NCI-H1417 (cell line): ENCODE measurements at regions not wholly inside any gene's neighbourhood (a gene's known extent, or its start where the extent isn't known, plus 50 kb on each side); places are given as distances from the start of the nearest gene placed in this dataset.

Source experiments
- DNase-seq, 3 experiments: peaks; one replicate each; lab custom pipeline; 2025; lab: John Stamatoyannopoulos, UW

- DNase-seq = no peak
These were observed 282.6 kb upstream of the DPYD start for GRCh38 chr1:98203466-98203865.

GRCh38 chr1:98201666-98202081, 280.8 kb upstream of the DPYD start:
- no peak for DNase-seq

DNA sequence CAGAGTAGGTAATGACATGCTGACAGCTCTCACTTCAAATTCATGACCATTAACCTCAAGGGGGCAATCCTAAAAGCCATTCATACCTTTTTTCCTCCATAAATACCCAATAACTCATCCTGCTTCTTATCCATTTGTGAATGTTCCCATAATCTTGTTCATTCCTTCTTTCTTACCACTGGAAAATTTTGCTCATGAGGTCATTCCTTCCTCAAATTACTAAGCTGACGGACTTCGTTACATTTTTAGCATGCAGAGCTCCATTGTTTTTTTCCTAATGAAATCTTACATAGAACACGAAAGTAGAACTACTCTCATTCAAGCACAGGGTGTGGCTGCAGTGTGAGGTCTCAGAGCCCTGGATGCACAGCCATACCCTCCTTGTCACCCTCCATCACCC, 276.5 kb upstream of the DPYD start:
- DNase-seq = no peak

- no peak for DNase-seq
These were observed 275.2 kb upstream of the DPYD start for GRCh38 chr1:98196012-98196411.

DNA sequence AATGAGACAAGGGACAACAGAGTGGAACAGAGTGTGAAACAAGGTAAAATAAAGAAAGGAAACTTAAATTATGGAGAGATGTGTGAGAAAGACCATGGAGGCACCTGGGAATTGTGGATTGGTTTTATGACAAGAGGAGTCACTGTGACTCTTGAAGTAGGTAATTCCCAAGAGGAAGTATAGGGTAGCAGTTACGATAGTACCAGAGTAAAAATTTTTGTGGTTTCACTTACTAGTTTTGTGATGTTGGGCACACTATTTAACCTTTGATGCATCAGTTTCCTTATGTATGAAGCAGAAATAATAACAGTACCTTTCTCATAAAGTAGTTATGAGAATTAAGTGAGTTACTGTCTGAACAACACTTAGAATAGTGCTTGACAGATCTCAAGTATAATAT, 267.9 kb upstream of the DPYD start:
- no peak for DNase-seq

DNA sequence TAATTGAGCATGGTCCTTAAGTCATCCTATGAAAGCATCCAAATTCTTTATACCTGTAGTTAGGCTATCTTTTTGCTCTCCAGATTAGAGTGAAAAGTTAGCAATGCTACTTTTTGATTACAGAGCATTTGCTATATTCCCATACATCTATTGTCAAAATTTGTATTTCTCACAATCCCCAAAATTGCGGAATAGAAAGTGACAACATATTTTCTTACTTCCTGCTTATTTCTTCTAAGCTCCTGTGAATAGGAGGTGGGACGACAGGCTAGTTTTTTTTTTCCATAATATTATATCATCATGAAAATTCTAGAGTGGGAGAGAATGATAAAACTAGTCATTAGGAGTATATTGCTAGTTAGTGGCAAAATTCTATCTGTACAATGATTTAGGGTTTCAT, 264.0 kb upstream of the DPYD start:
- DNase-seq = no peak

GRCh38 chr1:98181036-98181764, 260.4 kb upstream of the DPYD start:
- DNase-seq = no peak

GRCh38 chr1:98179151-98179773, 258.4 kb upstream of the DPYD start:
- DNase-seq = no peak

DNA sequence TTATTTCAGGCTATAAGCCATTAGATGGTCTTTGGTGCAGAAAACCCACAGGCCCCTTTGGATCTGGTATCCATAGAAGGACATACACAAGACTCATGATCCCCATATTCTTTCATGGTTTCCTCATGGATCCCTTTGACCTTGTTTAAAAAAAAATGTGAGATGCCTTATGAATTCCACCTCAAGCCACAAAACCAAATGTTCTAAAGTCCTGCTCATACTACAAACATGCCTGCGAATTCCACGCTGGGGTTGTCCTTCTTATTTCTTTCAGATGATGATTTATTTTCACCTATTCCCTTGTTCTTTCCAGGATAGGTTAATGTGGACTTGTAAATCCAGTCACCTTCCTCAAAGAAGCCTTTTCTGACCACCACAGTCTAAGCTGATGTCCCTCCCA, 256.9 kb upstream of the DPYD start:
- DNase-seq = no peak

GRCh38 chr1:98176936-98177335, 256.1 kb upstream of the DPYD start:
- DNase-seq = peak in 1 of 3 experiments; percentile 48

GRCh38 chr1:98176414-98176813, 255.6 kb upstream of the DPYD start:
- DNase-seq = peak in 1 of 3 experiments; percentile 39

DNA sequence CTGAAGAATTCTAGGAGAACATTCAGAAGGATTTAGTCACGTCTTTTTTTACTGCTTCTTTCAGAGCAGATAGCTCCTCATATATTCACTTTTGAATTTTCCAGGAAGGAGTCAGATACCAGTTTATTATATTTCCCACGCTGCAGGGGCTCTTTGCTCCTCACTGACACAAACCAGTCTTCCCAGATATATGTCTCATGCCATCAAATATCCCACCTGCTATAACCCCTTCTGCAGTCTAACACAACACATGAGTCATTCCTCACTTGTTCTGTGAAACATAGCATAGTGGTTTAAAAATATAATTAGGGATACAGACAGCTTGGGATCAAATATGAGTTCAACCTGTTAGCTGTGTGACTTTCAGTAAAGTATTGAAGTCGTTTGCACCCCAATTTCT, 251.7 kb upstream of the DPYD start:
- DNase-seq = no peak

DNA sequence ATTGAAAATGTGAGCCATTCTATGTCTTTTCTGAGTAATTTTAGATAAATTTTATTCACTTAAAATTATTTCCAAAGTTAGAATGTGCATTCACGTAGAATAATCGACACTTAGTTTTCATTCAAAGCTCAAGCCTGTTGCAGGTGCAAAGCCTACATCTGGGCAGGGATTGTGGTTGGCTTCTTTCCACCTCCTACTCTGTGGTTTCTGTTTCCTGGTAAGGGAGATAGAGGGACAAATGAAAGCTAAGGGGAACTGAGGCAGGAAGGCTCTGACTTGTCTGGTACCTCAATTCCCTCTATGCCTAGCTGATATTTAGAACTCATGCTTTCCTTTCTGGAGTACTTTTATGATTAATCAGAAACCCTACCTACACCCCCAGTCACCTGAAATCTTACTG, 251.2 kb upstream of the DPYD start:
- DNase-seq = no peak

DNA sequence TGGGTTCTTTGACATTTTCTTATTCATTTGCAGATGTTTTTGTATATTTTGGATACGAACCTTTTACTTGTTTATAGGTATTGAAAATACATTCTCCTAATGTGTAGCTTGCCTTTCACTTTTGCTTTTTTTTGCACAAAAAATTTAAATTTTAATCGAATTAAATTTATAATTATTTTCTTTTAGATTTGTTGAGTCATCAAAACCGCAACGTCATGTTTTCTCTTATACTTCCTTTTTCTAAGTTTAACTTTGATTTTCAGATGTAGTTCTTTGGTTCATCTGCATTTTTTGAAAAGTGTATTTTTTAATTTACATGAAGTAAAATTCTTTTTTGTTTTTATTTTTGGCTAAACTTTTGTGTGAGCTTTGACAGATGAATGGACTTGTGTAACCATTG, 243.7 kb upstream of the DPYD start:
- no peak for DNase-seq

DNA sequence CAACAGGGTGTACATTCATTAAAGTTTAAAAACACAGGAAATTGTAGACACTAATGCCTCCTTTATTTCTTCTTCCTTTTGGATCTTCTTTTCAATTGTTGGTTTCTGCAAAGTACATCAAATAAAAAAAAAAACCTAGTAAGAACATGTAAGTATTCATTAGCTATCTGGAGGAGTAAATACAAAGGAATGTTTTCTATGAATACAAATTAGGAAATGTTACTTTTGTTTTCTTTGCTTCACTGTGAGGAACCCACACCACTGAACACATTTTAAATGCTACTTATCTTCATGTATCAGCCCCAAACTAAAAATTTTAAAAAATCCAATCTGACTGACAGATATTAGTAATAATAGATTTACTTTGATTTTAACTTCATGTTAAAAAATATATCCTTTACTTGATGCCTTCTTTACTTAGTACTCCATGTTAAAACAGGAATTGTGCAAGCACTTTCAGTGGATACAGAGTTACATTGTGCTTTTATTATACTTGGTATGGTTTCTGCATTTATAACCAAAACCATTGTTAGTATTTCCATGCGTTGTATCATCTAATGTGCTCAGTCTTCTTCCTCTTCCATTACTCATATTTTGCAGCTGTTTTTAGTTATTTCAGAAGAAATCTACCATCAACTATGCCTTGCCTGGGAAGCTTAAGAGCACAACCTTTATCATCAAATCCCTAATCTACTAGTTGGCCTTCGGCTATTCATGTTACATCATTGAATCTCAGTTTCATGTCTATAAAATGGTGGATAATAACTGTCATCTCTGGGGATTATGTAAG, 236.9 kb upstream of the DPYD start:
- DNase-seq = no peak

DNA sequence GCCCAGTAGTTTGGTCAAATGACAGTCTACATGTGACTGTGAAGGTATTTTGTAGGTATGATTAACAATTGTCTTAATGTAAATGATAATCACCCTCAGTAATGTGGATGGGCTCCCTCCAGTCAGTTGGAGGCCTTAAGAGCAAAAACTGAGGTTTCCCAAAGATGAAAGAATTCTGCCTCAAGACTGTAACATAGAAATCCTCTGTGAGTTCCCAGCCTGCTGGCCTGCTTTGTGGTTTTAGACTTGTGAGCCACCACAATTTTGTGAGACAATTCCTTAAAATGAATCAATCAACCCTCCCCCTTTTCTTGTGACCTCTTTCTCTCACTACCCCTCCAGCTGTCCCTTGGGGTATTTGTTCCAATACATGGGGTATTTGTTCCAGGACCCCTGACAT, 226.4 kb upstream of the DPYD start:
- DNase-seq = no peak

DNA sequence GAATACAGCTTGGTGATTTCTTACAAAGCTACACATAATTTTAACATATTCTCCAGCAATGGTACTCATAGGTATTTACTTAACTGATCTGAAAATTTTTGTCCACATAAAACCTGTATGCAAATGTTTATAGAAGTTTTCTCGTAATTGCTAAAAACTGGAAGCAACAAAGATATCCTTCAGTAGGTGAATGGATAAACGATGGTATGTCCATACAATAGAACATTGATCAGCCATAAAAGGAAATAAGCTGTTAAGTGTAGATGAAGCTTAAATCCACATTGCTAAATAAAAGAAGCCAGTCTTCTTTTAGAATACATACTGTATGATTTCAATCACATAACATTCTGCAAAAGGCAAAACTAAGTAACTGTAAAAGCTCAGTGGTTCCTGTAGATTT, 224.8 kb upstream of the DPYD start:
- DNase-seq = no peak

DNA sequence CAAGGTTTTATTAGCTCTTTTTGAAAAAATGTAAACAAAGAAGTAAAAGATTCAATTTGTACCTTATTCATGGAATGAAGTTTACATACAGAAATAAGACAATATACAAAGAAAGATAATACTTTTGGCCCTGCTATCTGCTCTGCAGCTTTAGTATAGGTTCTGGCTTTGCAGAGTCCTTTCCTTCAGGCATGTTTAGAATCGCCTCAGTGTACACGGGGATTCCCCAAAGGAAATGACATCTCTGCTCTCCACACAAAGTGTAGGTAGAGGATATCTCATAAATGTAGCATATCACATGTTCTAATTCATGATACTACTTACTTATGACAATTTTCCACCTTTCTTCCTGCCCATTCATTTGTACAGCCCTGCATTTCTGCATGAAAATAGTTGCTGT, 222.6 kb upstream of the DPYD start:
- DNase-seq = no peak

- no peak for DNase-seq
These were observed 212.3 kb upstream of the DPYD start for GRCh38 chr1:98133131-98133530.

DNA sequence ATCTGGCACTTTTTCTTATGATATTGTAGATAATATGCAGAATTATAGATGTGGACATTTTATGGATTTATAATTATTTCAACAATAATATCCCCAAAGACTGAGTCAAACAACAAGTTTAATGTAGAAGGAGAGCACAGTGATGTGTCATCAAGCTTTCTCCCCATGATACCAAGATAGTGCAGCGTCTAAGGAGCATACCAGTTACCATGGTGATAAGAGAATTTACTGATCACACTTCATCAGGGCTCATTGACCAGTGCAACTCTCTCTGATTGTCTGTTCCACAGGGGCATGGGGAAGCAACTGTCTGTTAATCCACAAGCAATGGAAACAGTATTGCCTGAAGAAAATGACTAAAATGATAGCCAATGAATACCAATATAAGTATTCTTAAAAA, 209.6 kb upstream of the DPYD start:
- DNase-seq = no peak

- no peak for DNase-seq
These were observed 208.7 kb upstream of the DPYD start for GRCh38 chr1:98129491-98129890.

DNA sequence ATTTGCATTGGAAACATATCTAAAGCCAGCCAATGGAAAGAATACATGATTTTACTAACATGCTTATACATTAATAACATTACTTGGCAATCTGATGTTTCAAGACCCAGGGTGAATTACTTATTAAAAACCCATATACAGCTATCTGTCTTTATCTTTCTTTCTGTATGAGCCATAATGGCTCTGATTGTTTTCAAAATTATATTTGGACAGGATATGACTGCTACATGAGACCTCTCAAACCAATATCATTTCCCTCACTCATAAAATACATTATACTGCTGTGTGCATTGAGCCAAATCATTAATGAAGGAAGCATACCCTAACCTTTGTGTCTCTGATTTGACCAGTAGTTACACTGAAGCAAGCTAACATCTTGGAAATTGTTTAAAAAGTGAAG, 205.9 kb upstream of the DPYD start:
- DNase-seq = no peak

DNA sequence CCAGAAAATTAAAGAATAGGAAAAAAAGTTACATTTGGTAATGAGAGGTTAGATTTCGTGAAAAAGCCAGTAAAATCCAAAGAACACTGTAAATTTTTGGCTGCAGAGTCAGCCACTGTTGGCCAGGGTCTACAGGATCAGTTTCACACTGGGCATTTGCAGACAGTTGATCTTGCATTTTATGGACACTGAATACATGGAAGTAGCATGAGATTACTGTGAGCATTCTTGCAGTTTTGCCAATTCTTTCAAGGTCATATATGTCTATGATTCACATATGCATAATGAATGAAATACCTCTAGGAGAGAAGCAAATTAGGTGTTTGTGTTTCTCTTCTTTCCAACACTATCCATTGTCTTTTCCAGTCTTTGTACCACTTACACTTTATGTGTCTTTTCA, 200.8 kb upstream of the DPYD start:
- no peak for DNase-seq
